ENCODE measurements at regions not wholly inside any gene's neighbourhood (a gene's known extent, or its start where the extent isn't known, plus 50 kb on each side); places are given as distances from the start of the nearest gene placed in this dataset.

GRCh38 chr21:20418353-20418752 is 579.9 kb upstream of the NCAM2 start:
- Histone ChIP-seq H3K9me3 (no peaks in the 10 kb centered on the region), H3K36me3 (no peaks in the 10 kb centered on the region), H3K27ac (no peak overlapping the region), H3K4me3 (no peak overlapping the region), H3K27me3 (no peaks in the 10 kb centered on the region), H3K4me1 (no peaks in the 10 kb centered on the region)
- TF ChIP-seq EP300 (IDR thresholded peaks at IDR 0.05; ENCODE audit: low read depth), result no peak
- intact Hi-C loops (cut with DNase I; ENCODE audit: low total_unique reads) (no loop called here), in situ Hi-C loops (cut with MboI; ENCODE audit: low pct_ligation_motif_present in 1 of 4, low pct_unique_long_range_greater_than_20kb in 1 of 4, low sequenced_read_pairs in 3 of 4) (no loop called here)
- WGBS, 2 donors (ENCODE audit: low coverage in 1 of 2), result 71 to 78% methylated on average over 6 of the region's 6 CpGs
- no peak for DNase-seq

DNA sequence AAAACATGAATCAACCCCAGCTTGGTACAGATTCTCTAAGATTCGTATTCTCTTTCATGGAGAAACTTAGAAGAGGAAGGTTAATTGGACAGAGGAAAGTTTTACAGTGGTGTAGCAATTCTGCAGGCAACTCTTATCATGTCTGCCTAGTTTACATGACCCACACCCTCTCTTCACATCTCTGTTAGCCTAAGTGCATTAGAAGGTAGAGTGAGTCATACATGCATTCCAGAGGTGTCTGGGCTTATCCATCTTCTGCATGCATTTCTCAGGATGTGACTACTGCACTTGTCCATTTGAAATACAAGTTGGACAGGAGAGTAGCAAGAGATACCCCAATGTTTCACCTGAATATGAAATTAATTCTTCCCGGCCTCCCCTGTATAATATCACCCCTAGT is 578.4 kb upstream of the NCAM2 start:
- intact Hi-C loops (cut with DNase I; ENCODE audit: low total_unique reads) (no loop called here), in situ Hi-C loops (cut with MboI; ENCODE audit: low pct_ligation_motif_present in 1 of 4, low pct_unique_long_range_greater_than_20kb in 1 of 4, low sequenced_read_pairs in 3 of 4) (no loop called here)
- Histone ChIP-seq H3K36me3 (no peaks in the 10 kb centered on the region), H3K27ac (no peak overlapping the region), H3K27me3 (no peaks in the 10 kb centered on the region), H3K9me3 (no peaks in the 10 kb centered on the region), H3K4me1 (no peaks in the 10 kb centered on the region), H3K4me3 (no peak overlapping the region)
- no peak for DNase-seq
- TF ChIP-seq, protein P1, sequence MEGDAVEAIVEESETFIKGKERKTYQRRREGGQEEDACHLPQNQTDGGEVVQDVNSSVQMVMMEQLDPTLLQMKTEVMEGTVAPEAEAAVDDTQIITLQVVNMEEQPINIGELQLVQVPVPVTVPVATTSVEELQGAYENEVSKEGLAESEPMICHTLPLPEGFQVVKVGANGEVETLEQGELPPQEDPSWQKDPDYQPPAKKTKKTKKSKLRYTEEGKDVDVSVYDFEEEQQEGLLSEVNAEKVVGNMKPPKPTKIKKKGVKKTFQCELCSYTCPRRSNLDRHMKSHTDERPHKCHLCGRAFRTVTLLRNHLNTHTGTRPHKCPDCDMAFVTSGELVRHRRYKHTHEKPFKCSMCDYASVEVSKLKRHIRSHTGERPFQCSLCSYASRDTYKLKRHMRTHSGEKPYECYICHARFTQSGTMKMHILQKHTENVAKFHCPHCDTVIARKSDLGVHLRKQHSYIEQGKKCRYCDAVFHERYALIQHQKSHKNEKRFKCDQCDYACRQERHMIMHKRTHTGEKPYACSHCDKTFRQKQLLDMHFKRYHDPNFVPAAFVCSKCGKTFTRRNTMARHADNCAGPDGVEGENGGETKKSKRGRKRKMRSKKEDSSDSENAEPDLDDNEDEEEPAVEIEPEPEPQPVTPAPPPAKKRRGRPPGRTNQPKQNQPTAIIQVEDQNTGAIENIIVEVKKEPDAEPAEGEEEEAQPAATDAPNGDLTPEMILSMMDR (IDR thresholded peaks at IDR 0.05), result no peak
- TF ChIP-seq POLR2A (IDR thresholded peaks at IDR 0.05), result no peak
- no peak for TF ChIP-seq EP300 (IDR thresholded peaks at IDR 0.05; ENCODE audit: low read depth)
- TF ChIP-seq POLR2AphosphoS5 (IDR thresholded peaks at IDR 0.05), result no peak
- WGBS, 2 donors (ENCODE audit: low coverage in 1 of 2), result 82 to 87% methylated on average over 2 of the region's 2 CpGs

DNA sequence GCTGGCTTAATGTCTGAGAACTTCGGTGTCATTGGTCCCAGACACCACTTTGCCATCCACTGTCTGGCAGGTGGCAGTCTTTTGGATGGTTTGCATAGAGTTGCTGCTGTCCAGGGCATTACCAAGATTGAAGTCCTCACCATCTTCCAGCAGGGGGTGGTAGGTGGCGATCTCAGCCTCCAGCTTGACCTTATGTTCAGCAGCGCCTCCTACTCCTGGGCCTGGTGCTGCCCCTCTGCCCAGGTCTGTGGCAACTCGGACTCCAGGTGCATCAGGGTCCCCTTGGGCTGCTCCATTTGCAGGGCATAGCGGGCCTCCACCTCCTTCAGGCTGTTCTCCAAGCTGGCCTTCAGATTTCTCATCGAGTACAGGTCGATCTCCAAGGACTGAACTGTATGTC is 573.3 kb upstream of the NCAM2 start:
- Histone ChIP-seq H3K27ac (no peak overlapping the region), H3K9me3 (no peaks in the 10 kb centered on the region), H3K27me3 (no peaks in the 10 kb centered on the region), H3K4me1 (no peaks in the 10 kb centered on the region), H3K36me3 (no peaks in the 10 kb centered on the region), H3K4me3 (no peak overlapping the region)
- DNase-seq, result no peak
- intact Hi-C loops (cut with DNase I; ENCODE audit: low total_unique reads), result no loop called here
- TF ChIP-seq EP300 (IDR thresholded peaks at IDR 0.05; ENCODE audit: low read depth) (no peak), POLR2A (IDR thresholded peaks at IDR 0.05) (no peak)
- 82 to 84% methylated on average over 2 to 7 of the region's 7 CpGs for WGBS, 2 donors (ENCODE audit: low coverage in 1 of 2)
- in situ Hi-C loops (cut with MboI; ENCODE audit: low pct_ligation_motif_present in 1 of 4, low pct_unique_long_range_greater_than_20kb in 1 of 4, low sequenced_read_pairs in 3 of 4), result no loop called here

- no peak for TF ChIP-seq EP300 (IDR thresholded peaks at IDR 0.05; ENCODE audit: low read depth)
- TF ChIP-seq, protein P1 (IDR thresholded peaks at IDR 0.05), result no peak
- no peak for TF ChIP-seq POLR2A (IDR thresholded peaks at IDR 0.05)
- no peak for TF ChIP-seq POLR2AphosphoS5 (IDR thresholded peaks at IDR 0.05)
Observed at GRCh38 chr21:20425856-20426255, 572.4 kb upstream of the NCAM2 start.

GRCh38 chr21:20440338-20440737 is 557.9 kb upstream of the NCAM2 start:
- TF ChIP-seq POLR2AphosphoS5 (IDR thresholded peaks at IDR 0.05) (no peak), EP300 (IDR thresholded peaks at IDR 0.05; ENCODE audit: low read depth) (no peak), POLR2A (IDR thresholded peaks at IDR 0.05) (no peak)
- TF ChIP-seq, protein P1 (IDR thresholded peaks at IDR 0.05), result no peak
- no peaks in the 10 kb centered on the region for H3K36me3 ChIP-seq
- no peaks in the 10 kb centered on the region for H3K4me1 ChIP-seq
- H3K4me3 ChIP-seq, result no peak overlapping the region
- in situ Hi-C loops (cut with MboI; ENCODE audit: low pct_ligation_motif_present in 1 of 4, low pct_unique_long_range_greater_than_20kb in 1 of 4, low sequenced_read_pairs in 3 of 4) (no loop called here), intact Hi-C loops (cut with DNase I; ENCODE audit: low total_unique reads) (no loop called here)
- 78 to 81% methylated on average over 3 to 5 of the region's 5 CpGs for WGBS, 2 donors (ENCODE audit: low coverage in 1 of 2)
- no peaks in the 10 kb centered on the region for H3K27me3 ChIP-seq
- no peak overlapping the region for H3K27ac ChIP-seq
- no peaks in the 10 kb centered on the region for H3K9me3 ChIP-seq
- DNase-seq, result no peak

More at GRCh38 chr21:20425856-20426255, 572.4 kb upstream of the NCAM2 start:
- WGBS, 2 donors (ENCODE audit: low coverage in 1 of 2), result 90 to 91% methylated on average over 12 of the region's 12 CpGs
- DNase-seq, result no peak
- Histone ChIP-seq H3K27me3 (no peaks in the 10 kb centered on the region), H3K4me1 (no peaks in the 10 kb centered on the region), H3K36me3 (no peaks in the 10 kb centered on the region), H3K9me3 (no peaks in the 10 kb centered on the region), H3K27ac (no peak overlapping the region), H3K4me3 (no peak overlapping the region)
- in situ Hi-C loops (cut with MboI; ENCODE audit: low pct_ligation_motif_present in 1 of 4, low pct_unique_long_range_greater_than_20kb in 1 of 4, low sequenced_read_pairs in 3 of 4) (no loop called here), intact Hi-C loops (cut with DNase I; ENCODE audit: low total_unique reads) (no loop called here)
